Liver (tissue), 7 donors: ENCODE measurements at regions not wholly inside any gene's neighbourhood (a gene's known extent, or its start where the extent isn't known, plus 50 kb on each side); places are given as distances from the start of the nearest gene placed in this dataset.

ENCODE experiments used
- DNase-seq: peaks from one replicate; pipeline ENCODE4 v3.0.0-alpha.2; 2017; ENCODE audit warnings: low spot score
- H3K27ac ChIP-seq, 2 donors: one replicate each; pipeline ENCODE4 v1.7.0; 2013; ENCODE audit warnings: inconsistent platforms in 2 of 2, low read length in 2 of 2, control low read depth in 1 of 2, low read depth in 1 of 2, mild to moderate bottlenecking in 1 of 2
- H3K27me3 ChIP-seq, 4 donors: one replicate each; pipeline versions ENCODE4 v1.6.1 to v1.7.0; 2013; ENCODE audit warnings: low read length in 3 of 4, inconsistent platforms in 1 of 4, mild to moderate bottlenecking in 1 of 4, moderate library complexity in 1 of 4; ENCODE audit not compliant: control insufficient read depth in 4 of 4, insufficient read depth in 4 of 4
- H3K36me3 ChIP-seq, 4 donors: one replicate each; pipeline versions ENCODE4 v1.6.1 to v1.7.0; 2013; ENCODE audit warnings: low read length in 3 of 4, mild to moderate bottlenecking in 3 of 4, low read depth in 1 of 4, moderate library complexity in 1 of 4; ENCODE audit not compliant: control insufficient read depth in 4 of 4, insufficient read depth in 3 of 4
- H3K4me1 ChIP-seq, 4 donors: one replicate each; pipeline versions ENCODE4 v1.6.1 to v1.7.0; 2013; ENCODE audit warnings: low read length in 3 of 4, mild to moderate bottlenecking in 3 of 4, moderate library complexity in 1 of 4; ENCODE audit not compliant: control insufficient read depth in 4 of 4, insufficient read depth in 4 of 4
- H3K4me3 ChIP-seq, 3 donors: one replicate each; pipeline versions ENCODE4 v1.6.1 to v1.7.0; 2013; ENCODE audit warnings: low read length in 3 of 3, control low read depth in 1 of 3, low read depth in 1 of 3, mild to moderate bottlenecking in 1 of 3
- H3K9ac ChIP-seq, 2 donors: one replicate each; pipeline ENCODE4 v1.7.0; 2013; ENCODE audit warnings: low read length in 2 of 2, mild to moderate bottlenecking in 2 of 2, moderate library complexity in 2 of 2, control low read depth in 1 of 2, low read depth in 1 of 2
- H3K9me3 ChIP-seq, 4 donors: one replicate each; pipeline versions ENCODE4 v1.6.1 to v1.7.0; 2013; ENCODE audit warnings: low read length in 3 of 4; ENCODE audit not compliant: control insufficient read depth in 4 of 4
- FOXA1 ChIP-seq: IDR thresholded peaks from 2 replicates; pipeline ENCODE4 v1.6.1; 2016; ENCODE audit warnings: antibody characterized with exemption
- GABPA ChIP-seq, 2 donors: IDR thresholded peaks in 1 of 2; conservative IDR thresholded peaks in 1 of 2; 2 replicates each; pipeline ENCODE4 v1.6.1; 2016; ENCODE audit warnings: antibody characterized with exemption in 2 of 2, mild to moderate bottlenecking in 1 of 2, moderate library complexity in 1 of 2
- HNF4A ChIP-seq, 2 donors: conservative IDR thresholded peaks; 2 replicates each; pipeline ENCODE4 v1.6.1; 2016; ENCODE audit warnings: antibody characterized with exemption in 2 of 2, mild to moderate bottlenecking in 2 of 2
- HNF4G ChIP-seq: IDR thresholded peaks from 2 replicates; pipeline ENCODE4 v1.6.1; 2016; ENCODE audit warnings: antibody characterized with exemption
- RXRA ChIP-seq, 2 donors: IDR thresholded peaks; 2 replicates each; pipeline ENCODE4 v1.6.1; 2017 to 2018; ENCODE audit warnings: antibody characterized with exemption in 2 of 2, mild to moderate bottlenecking in 1 of 2
- SP1 ChIP-seq: IDR thresholded peaks from 2 replicates; pipeline ENCODE4 v1.6.1; 2018; ENCODE audit warnings: antibody characterized with exemption, mild to moderate bottlenecking
- YY1 ChIP-seq: IDR thresholded peaks from 2 replicates; pipeline ENCODE4 v1.6.1; 2016; ENCODE audit warnings: antibody characterized with exemption, mild to moderate bottlenecking
- WGBS: extraction: QIAGEN DNeasy Blood & Tissue Kit; methylation state at CpG from one replicate; pipeline ENCODE4 v1.1.7; 2013; 5-methylcytosine and 5-hydroxymethylcytosine counted together
- TF ChIP-seq, protein P1 (sequence below): IDR thresholded peaks from 2 replicates; pipeline ENCODE4 v1.6.1; 2016; ENCODE audit warnings: antibody characterized with exemption
- TF ChIP-seq, protein P2 (sequence below): IDR thresholded peaks from 2 replicates; pipeline ENCODE4 v1.6.1; 2016; ENCODE audit warnings: antibody characterized with exemption, mild to moderate bottlenecking
- TF ChIP-seq, protein P3 (sequence below): IDR thresholded peaks from 2 replicates; pipeline ENCODE4 v1.6.1; 2016; ENCODE audit warnings: antibody characterized with exemption
- donor health status: healthy.
- donor health status: healthy.
- donor health status: healthy.
- donor health status: healthy.

DNA sequence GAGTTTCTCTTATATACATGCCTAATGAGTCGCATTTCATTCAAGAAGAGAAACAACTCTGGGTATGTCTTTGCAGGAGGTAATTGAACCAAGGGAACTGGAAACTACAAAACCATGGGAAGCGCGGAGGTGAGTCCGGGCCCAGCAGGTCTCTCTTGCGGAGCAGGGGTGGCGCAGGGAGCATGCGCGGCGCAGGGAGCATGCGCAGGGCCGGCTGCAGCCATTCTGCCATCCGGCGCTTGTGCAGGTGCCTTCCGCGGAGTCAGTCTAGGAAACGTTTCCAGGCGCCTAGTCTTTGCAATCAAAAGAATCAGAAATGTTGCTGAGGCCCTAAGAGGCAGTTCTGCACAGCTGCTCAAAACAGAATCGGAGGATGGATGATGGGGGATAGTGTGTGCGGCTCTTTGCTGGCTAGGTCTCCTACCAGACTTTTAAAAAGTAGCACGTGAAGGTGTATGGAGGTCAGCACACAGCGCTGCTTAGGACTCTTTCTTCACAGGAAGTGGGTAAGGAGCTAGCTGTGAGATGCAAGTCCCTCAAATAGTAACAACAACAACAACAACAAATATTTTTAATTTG is 433.8 kb upstream of the FAT1 start:
- WGBS: 89% methylated on average over 21 of the region's 21 CpGs
- Histone ChIP-seq H3K4me1 (no peaks in the 10 kb centered on the region), H3K27me3 (no peaks in the 10 kb centered on the region), H3K36me3 (no peaks in the 10 kb centered on the region), H3K27ac (no peak overlapping the region), H3K9me3 (no peaks in the 10 kb centered on the region), H3K4me3 (no peak overlapping the region), H3K9ac (no peak overlapping the region)
- no peak for DNase-seq
- no peak for TF ChIP-seq HNF4A (conservative IDR thresholded peaks at IDR 0.05)
- TF ChIP-seq, protein P1, sequence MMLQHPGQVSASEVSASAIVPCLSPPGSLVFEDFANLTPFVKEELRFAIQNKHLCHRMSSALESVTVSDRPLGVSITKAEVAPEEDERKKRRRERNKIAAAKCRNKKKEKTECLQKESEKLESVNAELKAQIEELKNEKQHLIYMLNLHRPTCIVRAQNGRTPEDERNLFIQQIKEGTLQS: no peak

DNA sequence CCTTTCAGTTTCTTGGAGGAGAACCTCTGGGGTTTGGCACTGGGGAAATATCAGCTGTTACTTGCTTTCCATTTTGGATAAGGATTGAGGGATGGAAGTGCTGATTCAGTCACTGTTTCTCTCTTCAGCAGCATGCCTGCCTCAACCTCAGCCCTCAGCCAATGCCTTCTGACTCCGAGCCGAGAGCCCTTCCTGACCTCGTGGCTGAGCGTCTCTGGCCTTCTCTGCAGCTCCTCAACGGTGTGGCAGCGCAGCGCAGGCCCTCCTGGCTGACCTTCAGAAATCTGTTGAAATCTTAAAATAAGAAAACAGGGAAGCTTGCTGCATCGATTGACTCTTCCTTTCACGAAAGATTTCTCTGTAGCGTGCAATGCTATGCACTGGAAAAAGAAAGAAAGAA is 434.3 kb upstream of the FAT1 start:
- no peak overlapping the region for H3K27ac ChIP-seq
- H3K4me3 ChIP-seq: no peak overlapping the region
- no peak for TF ChIP-seq HNF4G
- DNase-seq: no peak
- WGBS: 86% methylated on average over 10 of the region's 10 CpGs
- peaks cover 0 to 2% (median 0%) of the 10 kb centered on the region in 4 donors for H3K27me3 ChIP-seq
- no peak overlapping the region for H3K9ac ChIP-seq
- no peaks in the 10 kb centered on the region for H3K36me3 ChIP-seq
- no peaks in the 10 kb centered on the region for H3K9me3 ChIP-seq
- no peaks in the 10 kb centered on the region for H3K4me1 ChIP-seq

DNA sequence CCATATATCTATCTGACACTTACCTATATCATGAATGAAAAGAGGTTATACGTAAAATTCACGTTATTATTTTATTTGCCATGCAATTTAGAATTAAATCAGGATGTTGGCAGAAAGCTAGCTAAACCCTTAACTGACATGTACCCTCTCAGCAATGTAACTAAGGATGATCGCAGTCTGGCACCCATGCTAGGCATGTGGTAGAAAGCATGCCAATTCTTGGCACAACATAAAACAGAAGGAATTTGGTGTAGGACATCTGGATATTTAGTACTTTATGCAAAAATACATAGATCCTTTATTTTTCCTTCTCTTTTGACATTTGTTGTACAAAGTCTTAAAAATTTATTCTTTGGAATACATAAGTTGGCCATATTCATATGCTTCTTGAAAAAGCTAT is 436.8 kb upstream of the FAT1 start:
- WGBS: 80% methylated on average over 3 of the region's 3 CpGs

More for the DNA sequence above, 436.8 kb upstream of the FAT1 start:
- H3K27ac ChIP-seq: no peak overlapping the region
- DNase-seq: no peak
- no peak overlapping the region for H3K9ac ChIP-seq
- no peak for TF ChIP-seq RXRA (IDR thresholded peaks at IDR 0.05)
- no peak for TF ChIP-seq GABPA (IDR thresholded peaks at IDR 0.05 in 1 of 2, conservative IDR thresholded peaks at IDR 0.05 in 1 of 2)
- no peak for TF ChIP-seq YY1
- no peak for TF ChIP-seq FOXA1
- TF ChIP-seq, protein P2, sequence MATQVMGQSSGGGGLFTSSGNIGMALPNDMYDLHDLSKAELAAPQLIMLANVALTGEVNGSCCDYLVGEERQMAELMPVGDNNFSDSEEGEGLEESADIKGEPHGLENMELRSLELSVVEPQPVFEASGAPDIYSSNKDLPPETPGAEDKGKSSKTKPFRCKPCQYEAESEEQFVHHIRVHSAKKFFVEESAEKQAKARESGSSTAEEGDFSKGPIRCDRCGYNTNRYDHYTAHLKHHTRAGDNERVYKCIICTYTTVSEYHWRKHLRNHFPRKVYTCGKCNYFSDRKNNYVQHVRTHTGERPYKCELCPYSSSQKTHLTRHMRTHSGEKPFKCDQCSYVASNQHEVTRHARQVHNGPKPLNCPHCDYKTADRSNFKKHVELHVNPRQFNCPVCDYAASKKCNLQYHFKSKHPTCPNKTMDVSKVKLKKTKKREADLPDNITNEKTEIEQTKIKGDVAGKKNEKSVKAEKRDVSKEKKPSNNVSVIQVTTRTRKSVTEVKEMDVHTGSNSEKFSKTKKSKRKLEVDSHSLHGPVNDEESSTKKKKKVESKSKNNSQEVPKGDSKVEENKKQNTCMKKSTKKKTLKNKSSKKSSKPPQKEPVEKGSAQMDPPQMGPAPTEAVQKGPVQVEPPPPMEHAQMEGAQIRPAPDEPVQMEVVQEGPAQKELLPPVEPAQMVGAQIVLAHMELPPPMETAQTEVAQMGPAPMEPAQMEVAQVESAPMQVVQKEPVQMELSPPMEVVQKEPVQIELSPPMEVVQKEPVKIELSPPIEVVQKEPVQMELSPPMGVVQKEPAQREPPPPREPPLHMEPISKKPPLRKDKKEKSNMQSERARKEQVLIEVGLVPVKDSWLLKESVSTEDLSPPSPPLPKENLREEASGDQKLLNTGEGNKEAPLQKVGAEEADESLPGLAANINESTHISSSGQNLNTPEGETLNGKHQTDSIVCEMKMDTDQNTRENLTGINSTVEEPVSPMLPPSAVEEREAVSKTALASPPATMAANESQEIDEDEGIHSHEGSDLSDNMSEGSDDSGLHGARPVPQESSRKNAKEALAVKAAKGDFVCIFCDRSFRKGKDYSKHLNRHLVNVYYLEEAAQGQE: no peak
- TF ChIP-seq SP1: no peak
- TF ChIP-seq, protein P3, sequence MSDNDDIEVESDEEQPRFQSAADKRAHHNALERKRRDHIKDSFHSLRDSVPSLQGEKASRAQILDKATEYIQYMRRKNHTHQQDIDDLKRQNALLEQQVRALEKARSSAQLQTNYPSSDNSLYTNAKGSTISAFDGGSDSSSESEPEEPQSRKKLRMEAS: no peak
- no peaks in the 10 kb centered on the region for H3K9me3 ChIP-seq
- no peaks in the 10 kb centered on the region for H3K4me1 ChIP-seq
- no peaks in the 10 kb centered on the region for H3K36me3 ChIP-seq
- no peak overlapping the region for H3K4me3 ChIP-seq
- peaks cover 0 to 2% (median 0%) of the 10 kb centered on the region in 4 donors for H3K27me3 ChIP-seq
